ENCODE measurements at regions not wholly inside any gene's neighbourhood (a gene's known extent, or its start where the extent isn't known, plus 50 kb on each side); places are given as distances from the start of the nearest gene placed in this dataset.
A peak's percentile ranks its signal among the peaks of the same experiment; 100 is the strongest.

- H3K4me3 ChIP-seq (ENCODE audit: low read depth, low read length), result no peak overlapping the region
- TF ChIP-seq, protein P1, sequence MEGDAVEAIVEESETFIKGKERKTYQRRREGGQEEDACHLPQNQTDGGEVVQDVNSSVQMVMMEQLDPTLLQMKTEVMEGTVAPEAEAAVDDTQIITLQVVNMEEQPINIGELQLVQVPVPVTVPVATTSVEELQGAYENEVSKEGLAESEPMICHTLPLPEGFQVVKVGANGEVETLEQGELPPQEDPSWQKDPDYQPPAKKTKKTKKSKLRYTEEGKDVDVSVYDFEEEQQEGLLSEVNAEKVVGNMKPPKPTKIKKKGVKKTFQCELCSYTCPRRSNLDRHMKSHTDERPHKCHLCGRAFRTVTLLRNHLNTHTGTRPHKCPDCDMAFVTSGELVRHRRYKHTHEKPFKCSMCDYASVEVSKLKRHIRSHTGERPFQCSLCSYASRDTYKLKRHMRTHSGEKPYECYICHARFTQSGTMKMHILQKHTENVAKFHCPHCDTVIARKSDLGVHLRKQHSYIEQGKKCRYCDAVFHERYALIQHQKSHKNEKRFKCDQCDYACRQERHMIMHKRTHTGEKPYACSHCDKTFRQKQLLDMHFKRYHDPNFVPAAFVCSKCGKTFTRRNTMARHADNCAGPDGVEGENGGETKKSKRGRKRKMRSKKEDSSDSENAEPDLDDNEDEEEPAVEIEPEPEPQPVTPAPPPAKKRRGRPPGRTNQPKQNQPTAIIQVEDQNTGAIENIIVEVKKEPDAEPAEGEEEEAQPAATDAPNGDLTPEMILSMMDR (conservative IDR thresholded peaks at IDR 0.05; ENCODE audit: low read depth, low read length), result no peak
- DNase-seq (ENCODE audit: low read depth), result no peak
Measured at GRCh38 chr14:86882818-86883217, 1110.2 kb downstream of the GALC start.

DNA sequence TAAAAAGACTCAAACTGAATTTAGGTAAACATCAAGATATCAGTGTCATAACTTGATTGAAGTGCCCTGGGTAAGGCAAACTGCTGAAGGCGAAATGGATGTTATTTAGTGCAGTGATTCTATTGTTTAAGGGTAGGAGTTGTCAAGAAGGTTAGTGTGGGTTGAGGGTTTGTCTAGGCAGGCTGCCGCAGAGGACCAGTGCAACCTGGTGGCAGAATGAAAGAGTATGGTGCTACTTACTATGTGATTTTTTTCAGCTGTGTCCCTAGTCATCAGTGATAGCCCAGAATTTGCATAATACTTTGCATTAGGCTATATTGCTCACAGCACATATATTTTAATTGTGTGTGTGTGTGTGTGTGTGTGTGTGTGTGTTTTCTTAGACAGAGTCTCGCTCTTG, 1127.0 kb downstream of the GALC start:
- no peak for DNase-seq (ENCODE audit: low read depth)
- H3K4me3 ChIP-seq (ENCODE audit: low read depth, low read length), result no peak overlapping the region
- TF ChIP-seq, protein P1 (conservative IDR thresholded peaks at IDR 0.05; ENCODE audit: low read depth, low read length), result peak; percentile 15

- DNase-seq (ENCODE audit: low read depth), result peak; percentile 68
- TF ChIP-seq, protein P1 (conservative IDR thresholded peaks at IDR 0.05; ENCODE audit: low read depth, low read length), result no peak
- no peak overlapping the region for H3K4me3 ChIP-seq (ENCODE audit: low read depth, low read length)
Measured at GRCh38 chr14:86858591-86858990, 1134.4 kb downstream of the GALC start.

GRCh38 chr14:86858031-86858430, 1135.0 kb downstream of the GALC start:
- H3K4me3 ChIP-seq (ENCODE audit: low read depth, low read length), result no peak overlapping the region
- peak; percentile 63 for DNase-seq (ENCODE audit: low read depth)
- TF ChIP-seq, protein P1 (conservative IDR thresholded peaks at IDR 0.05; ENCODE audit: low read depth, low read length), result no peak

DNA sequence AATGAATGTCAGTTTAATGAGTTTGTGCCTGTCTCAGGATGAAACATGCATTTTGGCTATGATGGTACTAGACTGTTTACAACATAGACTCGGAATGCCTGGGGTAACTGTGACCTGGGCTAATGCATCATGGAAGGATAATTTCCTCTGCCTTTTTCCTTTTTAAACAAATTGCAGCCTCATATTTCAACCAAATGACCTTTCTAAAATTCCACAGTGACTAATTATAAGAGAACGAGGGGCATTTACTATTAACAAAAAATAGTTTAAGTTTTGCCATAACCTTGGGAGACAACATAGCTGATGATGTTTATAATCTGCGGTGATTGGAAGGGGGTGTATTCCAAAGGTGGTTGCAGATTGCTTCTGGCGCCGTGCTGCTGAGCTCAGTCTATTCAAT, 1140.5 kb downstream of the GALC start:
- TF ChIP-seq, protein P1 (conservative IDR thresholded peaks at IDR 0.05; ENCODE audit: low read depth, low read length), result no peak
- DNase-seq (ENCODE audit: low read depth), result no peak

DNA sequence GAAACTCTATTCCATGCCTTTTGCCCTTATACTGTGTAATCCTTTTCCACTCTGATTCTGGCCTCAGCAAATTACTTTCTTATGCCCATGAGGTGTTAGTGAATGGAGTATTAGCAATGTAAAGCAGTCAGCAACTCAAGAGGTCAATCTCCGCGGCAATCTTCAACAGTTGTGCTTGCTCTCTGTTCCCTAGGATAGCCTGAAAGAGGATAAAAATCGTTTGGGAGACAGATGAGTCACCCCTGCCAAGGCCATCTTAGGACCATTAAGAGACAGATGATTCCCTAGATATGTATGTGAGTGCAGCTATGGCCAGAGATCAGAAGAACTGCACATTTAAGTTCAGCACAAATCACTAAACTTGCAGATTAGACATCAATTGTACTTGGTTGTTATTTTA, 1145.8 kb downstream of the GALC start:
- DNase-seq (ENCODE audit: low read depth), result no peak
- H3K4me3 ChIP-seq (ENCODE audit: low read depth, low read length), result no peak overlapping the region
- TF ChIP-seq, protein P1 (conservative IDR thresholded peaks at IDR 0.05; ENCODE audit: low read depth, low read length), result no peak

More for the DNA sequence above, 1140.5 kb downstream of the GALC start:
- no peak overlapping the region for H3K4me3 ChIP-seq (ENCODE audit: low read depth, low read length)

- no peak overlapping the region for H3K4me3 ChIP-seq (ENCODE audit: low read depth, low read length)
- TF ChIP-seq, protein P1 (conservative IDR thresholded peaks at IDR 0.05; ENCODE audit: low read depth, low read length), result no peak
- no peak for DNase-seq (ENCODE audit: low read depth)
Measured at GRCh38 chr14:86838363-86838762, 1154.6 kb downstream of the GALC start.
